NT2/D1 (cell line): ENCODE measurements at regions not wholly inside any gene's neighbourhood (a gene's known extent, or its start where the extent isn't known, plus 50 kb on each side); places are given as distances from the start of the nearest gene placed in this dataset.

Experiments used
- SUZ12 ChIP-seq: IDR thresholded peaks from 2 replicates; pipeline ENCODE4 v1.6.1; 2011; ENCODE audit not compliant: insufficient read length, insufficient read depth; ENCODE audit errors: extremely low read depth
- YY1 ChIP-seq: IDR thresholded peaks from 2 replicates; pipeline ENCODE4 v1.6.1; 2011; ENCODE audit not compliant: insufficient read length, insufficient read depth
- ZNF274 ChIP-seq: IDR thresholded peaks from 2 replicates; pipeline ENCODE4 v1.6.1; 2011; ENCODE audit warnings: mild to moderate bottlenecking, low read depth, low read length

GRCh38 chr10:111267673-111268072 is 190.8 kb downstream of the ADRA2A start:
- TF ChIP-seq ZNF274 (no peak), YY1 (no peak), SUZ12 (no peak)
